Activated CD8-positive, alpha-beta memory T cell treated with anti-CD3 and anti-CD28 coated beads for 36 hours (primary cell): ENCODE measurements at regions not wholly inside any gene's neighbourhood (a gene's known extent, or its start where the extent isn't known, plus 50 kb on each side); places are given as distances from the start of the nearest gene placed in this dataset.
"Not testable (repeated sequence)": the region's sequence is repeated elsewhere in the genome, so short reads cannot be mapped to it uniquely, and the experiment has no call there.

ENCODE experiments used
- CTCF ChIA-PET: fragments of 350-600 bp; sonication (Branson Sonifier 250); formaldehyde crosslinking; loops from one replicate; lab custom pipeline; 2021; ENCODE audit warnings: antibody characterized with exemption; lab: Charles Lee
- POLR2A ChIA-PET: fragments of 350-600 bp; sonication (Branson Sonifier 250); formaldehyde crosslinking; loops from one replicate; lab custom pipeline; 2021; ENCODE audit warnings: antibody characterized with exemption; lab: Charles Lee

GRCh38 chr18:53843763-53844162 is 380.7 kb downstream of the MBD2 start:
- POLR2A ChIA-PET = no interaction called here
- CTCF ChIA-PET = no interaction called here

GRCh38 chr18:53843113-53843760 is 381.2 kb downstream of the MBD2 start:
- ChIA-PET CTCF (no interaction called here), POLR2A (no interaction called here)

GRCh38 chr18:53838746-53839145 is 385.7 kb downstream of the MBD2 start:
- CTCF ChIA-PET = no interaction called here
- POLR2A ChIA-PET = no interaction called here

- POLR2A ChIA-PET, CTCF ChIA-PET: not testable (repeated sequence)
Measured at GRCh38 chr18:53821141-53821540, 403.3 kb downstream of the MBD2 start.

- ChIA-PET POLR2A (no interaction called here), CTCF (no interaction called here)
Measured at GRCh38 chr18:53819671-53820070, 404.8 kb downstream of the MBD2 start.

- ChIA-PET POLR2A (no interaction called here), CTCF (no interaction called here)
Measured at GRCh38 chr18:53819174-53819573, 405.3 kb downstream of the MBD2 start.

- POLR2A ChIA-PET = no interaction called here
- CTCF ChIA-PET = no interaction called here
Measured at GRCh38 chr18:53817976-53818950, 406.2 kb downstream of the MBD2 start.

GRCh38 chr18:53800171-53800570 is 424.3 kb downstream of the MBD2 start:
- CTCF ChIA-PET = no interaction called here

GRCh38 chr18:53799134-53799533 is 425.3 kb downstream of the MBD2 start:
- ChIA-PET CTCF (no interaction called here), POLR2A (no interaction called here)

More at GRCh38 chr18:53800171-53800570, 424.3 kb downstream of the MBD2 start:
- POLR2A ChIA-PET = no interaction called here

- ChIA-PET POLR2A (no interaction called here), CTCF (no interaction called here)
Measured at GRCh38 chr18:53798516-53798915, 426.0 kb downstream of the MBD2 start.

- ChIA-PET POLR2A (no interaction called here), CTCF (no interaction called here)
Measured at GRCh38 chr18:53797998-53798495, 426.4 kb downstream of the MBD2 start.

GRCh38 chr18:53796040-53796729 is 428.3 kb downstream of the MBD2 start:
- ChIA-PET POLR2A (no interaction called here), CTCF (no interaction called here)

GRCh38 chr18:53795610-53796009 is 428.9 kb downstream of the MBD2 start:
- ChIA-PET CTCF (no interaction called here), POLR2A (no interaction called here)

- CTCF ChIA-PET = no interaction called here
- POLR2A ChIA-PET = no interaction called here
Measured at GRCh38 chr18:53795061-53795460, 429.4 kb downstream of the MBD2 start.

- CTCF ChIA-PET = no interaction called here
- POLR2A ChIA-PET = no interaction called here
Measured at GRCh38 chr18:53792762-53793161, 431.7 kb downstream of the MBD2 start.

- POLR2A ChIA-PET = no interaction called here
- CTCF ChIA-PET = no interaction called here
Measured at GRCh38 chr18:53790786-53791185, 433.7 kb downstream of the MBD2 start.

GRCh38 chr18:53789376-53790247 is 434.9 kb downstream of the MBD2 start:
- ChIA-PET POLR2A (no interaction called here), CTCF (no interaction called here)

- CTCF ChIA-PET = no interaction called here
- POLR2A ChIA-PET = no interaction called here
Measured at GRCh38 chr18:53785811-53786210, 438.7 kb downstream of the MBD2 start.

GRCh38 chr18:53784253-53784652 is 440.2 kb downstream of the MBD2 start:
- ChIA-PET CTCF (no interaction called here), POLR2A (no interaction called here)
